ENCODE measurements at regions not wholly inside any gene's neighbourhood (a gene's known extent, or its start where the extent isn't known, plus 50 kb on each side); places are given as distances from the start of the nearest gene placed in this dataset.

DNA sequence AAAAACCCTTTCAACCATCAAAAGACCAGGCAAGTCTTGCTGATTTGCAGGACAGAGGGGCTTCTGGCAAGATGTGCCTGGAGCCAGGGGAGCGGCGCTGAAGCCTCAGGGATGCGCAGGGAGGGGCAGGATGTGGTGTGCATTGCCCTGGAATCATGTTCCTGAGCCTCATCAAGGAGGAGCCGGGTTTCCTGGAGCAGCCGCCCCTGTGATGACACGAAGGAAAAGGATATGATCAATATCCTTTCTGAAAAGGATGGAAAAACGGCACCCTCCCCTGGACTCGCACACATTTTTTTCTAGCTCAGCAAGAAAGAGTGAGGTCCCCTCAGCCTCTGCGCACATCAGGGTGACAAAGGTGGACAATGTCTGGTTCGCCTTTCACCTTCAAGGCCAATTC, 173.1 kb upstream of the SSTR4 start:
- no peak overlapping the region for H3K9ac ChIP-seq (ENCODE audit: low read depth in 1 of 2, low read length in 2 of 2)
- no peaks in the 10 kb centered on the region for H3K4me1 ChIP-seq (ENCODE audit: control insufficient read depth in 4 of 4, insufficient read depth in 4 of 4, low read length in 3 of 4)
- no peak for DNase-seq (ENCODE audit: low spot score)
- peaks cover 0 to 3% (median under 1%) of the 10 kb centered on the region in 4 donors for H3K27me3 ChIP-seq (ENCODE audit: control insufficient read depth in 4 of 4, insufficient read depth in 4 of 4, low read length in 3 of 4)
- no peaks in the 10 kb centered on the region for H3K36me3 ChIP-seq (ENCODE audit: control insufficient read depth in 4 of 4, insufficient read depth in 3 of 4, low read depth in 1 of 4, low read length in 3 of 4)
- TF ChIP-seq, protein P1, sequence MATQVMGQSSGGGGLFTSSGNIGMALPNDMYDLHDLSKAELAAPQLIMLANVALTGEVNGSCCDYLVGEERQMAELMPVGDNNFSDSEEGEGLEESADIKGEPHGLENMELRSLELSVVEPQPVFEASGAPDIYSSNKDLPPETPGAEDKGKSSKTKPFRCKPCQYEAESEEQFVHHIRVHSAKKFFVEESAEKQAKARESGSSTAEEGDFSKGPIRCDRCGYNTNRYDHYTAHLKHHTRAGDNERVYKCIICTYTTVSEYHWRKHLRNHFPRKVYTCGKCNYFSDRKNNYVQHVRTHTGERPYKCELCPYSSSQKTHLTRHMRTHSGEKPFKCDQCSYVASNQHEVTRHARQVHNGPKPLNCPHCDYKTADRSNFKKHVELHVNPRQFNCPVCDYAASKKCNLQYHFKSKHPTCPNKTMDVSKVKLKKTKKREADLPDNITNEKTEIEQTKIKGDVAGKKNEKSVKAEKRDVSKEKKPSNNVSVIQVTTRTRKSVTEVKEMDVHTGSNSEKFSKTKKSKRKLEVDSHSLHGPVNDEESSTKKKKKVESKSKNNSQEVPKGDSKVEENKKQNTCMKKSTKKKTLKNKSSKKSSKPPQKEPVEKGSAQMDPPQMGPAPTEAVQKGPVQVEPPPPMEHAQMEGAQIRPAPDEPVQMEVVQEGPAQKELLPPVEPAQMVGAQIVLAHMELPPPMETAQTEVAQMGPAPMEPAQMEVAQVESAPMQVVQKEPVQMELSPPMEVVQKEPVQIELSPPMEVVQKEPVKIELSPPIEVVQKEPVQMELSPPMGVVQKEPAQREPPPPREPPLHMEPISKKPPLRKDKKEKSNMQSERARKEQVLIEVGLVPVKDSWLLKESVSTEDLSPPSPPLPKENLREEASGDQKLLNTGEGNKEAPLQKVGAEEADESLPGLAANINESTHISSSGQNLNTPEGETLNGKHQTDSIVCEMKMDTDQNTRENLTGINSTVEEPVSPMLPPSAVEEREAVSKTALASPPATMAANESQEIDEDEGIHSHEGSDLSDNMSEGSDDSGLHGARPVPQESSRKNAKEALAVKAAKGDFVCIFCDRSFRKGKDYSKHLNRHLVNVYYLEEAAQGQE (IDR thresholded peaks at IDR 0.05): no peak
- TF ChIP-seq NR2F2 (IDR thresholded peaks at IDR 0.05) (peak; percentile 42), SP1 (IDR thresholded peaks at IDR 0.05) (peak; percentile 11)
- TF ChIP-seq, protein P2, sequence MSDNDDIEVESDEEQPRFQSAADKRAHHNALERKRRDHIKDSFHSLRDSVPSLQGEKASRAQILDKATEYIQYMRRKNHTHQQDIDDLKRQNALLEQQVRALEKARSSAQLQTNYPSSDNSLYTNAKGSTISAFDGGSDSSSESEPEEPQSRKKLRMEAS (IDR thresholded peaks at IDR 0.05): no peak
- no peaks in the 10 kb centered on the region for H3K9me3 ChIP-seq (ENCODE audit: control insufficient read depth in 4 of 4, low read length in 3 of 4)
- no peak overlapping the region for H3K27ac ChIP-seq (ENCODE audit: low read depth in 1 of 2, low read length in 2 of 2)
- WGBS: 69% methylated on average over 10 of the region's 10 CpGs
- no peak overlapping the region for H3K4me3 ChIP-seq (ENCODE audit: low read depth in 1 of 3, low read length in 3 of 3)

DNA sequence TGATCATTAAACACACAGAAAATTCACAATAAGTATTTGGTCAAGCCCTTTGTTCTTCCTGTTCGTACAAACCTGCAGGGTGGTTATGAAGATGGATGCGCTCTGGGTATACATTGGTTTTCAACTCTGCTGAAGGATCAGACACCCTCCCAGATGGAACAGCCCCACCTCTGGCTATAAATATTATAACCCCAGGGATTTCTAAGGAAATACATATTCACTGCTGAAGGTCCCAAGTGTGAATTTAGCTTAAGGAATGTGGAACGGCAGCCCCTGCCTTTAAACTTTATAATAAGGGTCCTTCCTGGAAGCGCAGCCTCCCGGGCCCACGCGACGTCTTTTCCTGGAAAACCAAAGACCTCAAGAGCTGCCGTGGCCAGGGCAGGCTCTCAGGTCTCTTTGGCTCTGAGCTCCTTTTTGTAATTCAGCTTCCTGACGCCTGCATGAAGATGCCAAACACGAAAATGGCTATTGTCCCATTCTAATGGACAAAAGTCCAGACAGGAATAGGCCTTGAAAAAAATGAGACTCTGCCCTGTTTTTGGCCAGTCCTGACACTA, 172.4 kb upstream of the SSTR4 start:
- H3K27me3 ChIP-seq (ENCODE audit: control insufficient read depth in 4 of 4, insufficient read depth in 4 of 4, low read length in 3 of 4): peaks cover 0 to 3% (median 1%) of the 10 kb centered on the region in 4 donors
- no peak overlapping the region for H3K9ac ChIP-seq (ENCODE audit: low read depth in 1 of 2, low read length in 2 of 2)
- no peak overlapping the region for H3K27ac ChIP-seq (ENCODE audit: low read depth in 1 of 2, low read length in 2 of 2)
- TF ChIP-seq TAF1 (conservative IDR thresholded peaks at IDR 0.05): no peak
- TF ChIP-seq EGR1 (IDR thresholded peaks at IDR 0.05; ENCODE audit: low read depth in 2 of 2): no peak
- TF ChIP-seq RAD21 (IDR thresholded peaks at IDR 0.05): no peak
- no peak for TF ChIP-seq JUND (IDR thresholded peaks at IDR 0.05)
- TF ChIP-seq, protein P2 (IDR thresholded peaks at IDR 0.05): no peak
- no peak for TF ChIP-seq GABPA (IDR thresholded peaks at IDR 0.05 in 1 of 2, conservative IDR thresholded peaks at IDR 0.05 in 1 of 2)
- no peak for TF ChIP-seq NR2F2 (IDR thresholded peaks at IDR 0.05)
- no peak for TF ChIP-seq HNF4A (conservative IDR thresholded peaks at IDR 0.05)
- no peak for TF ChIP-seq HNF4G (IDR thresholded peaks at IDR 0.05)
- TF ChIP-seq, protein P3, sequence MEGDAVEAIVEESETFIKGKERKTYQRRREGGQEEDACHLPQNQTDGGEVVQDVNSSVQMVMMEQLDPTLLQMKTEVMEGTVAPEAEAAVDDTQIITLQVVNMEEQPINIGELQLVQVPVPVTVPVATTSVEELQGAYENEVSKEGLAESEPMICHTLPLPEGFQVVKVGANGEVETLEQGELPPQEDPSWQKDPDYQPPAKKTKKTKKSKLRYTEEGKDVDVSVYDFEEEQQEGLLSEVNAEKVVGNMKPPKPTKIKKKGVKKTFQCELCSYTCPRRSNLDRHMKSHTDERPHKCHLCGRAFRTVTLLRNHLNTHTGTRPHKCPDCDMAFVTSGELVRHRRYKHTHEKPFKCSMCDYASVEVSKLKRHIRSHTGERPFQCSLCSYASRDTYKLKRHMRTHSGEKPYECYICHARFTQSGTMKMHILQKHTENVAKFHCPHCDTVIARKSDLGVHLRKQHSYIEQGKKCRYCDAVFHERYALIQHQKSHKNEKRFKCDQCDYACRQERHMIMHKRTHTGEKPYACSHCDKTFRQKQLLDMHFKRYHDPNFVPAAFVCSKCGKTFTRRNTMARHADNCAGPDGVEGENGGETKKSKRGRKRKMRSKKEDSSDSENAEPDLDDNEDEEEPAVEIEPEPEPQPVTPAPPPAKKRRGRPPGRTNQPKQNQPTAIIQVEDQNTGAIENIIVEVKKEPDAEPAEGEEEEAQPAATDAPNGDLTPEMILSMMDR (IDR thresholded peaks at IDR 0.05; ENCODE audit: low read depth, low read length, missing input control): no peak
- no peak for TF ChIP-seq FOXA1 (IDR thresholded peaks at IDR 0.05)
- TF ChIP-seq YY1 (IDR thresholded peaks at IDR 0.05): no peak
- TF ChIP-seq, protein P1 (IDR thresholded peaks at IDR 0.05): no peak
- TF ChIP-seq ATF3 (IDR thresholded peaks at IDR 0.05): no peak
- no peak for TF ChIP-seq SP1 (IDR thresholded peaks at IDR 0.05)
- H3K4me1 ChIP-seq (ENCODE audit: control insufficient read depth in 4 of 4, insufficient read depth in 4 of 4, low read length in 3 of 4): no peaks in the 10 kb centered on the region
- DNase-seq (ENCODE audit: low spot score): no peak
- H3K9me3 ChIP-seq (ENCODE audit: control insufficient read depth in 4 of 4, low read length in 3 of 4): no peaks in the 10 kb centered on the region
- no peaks in the 10 kb centered on the region for H3K36me3 ChIP-seq (ENCODE audit: control insufficient read depth in 4 of 4, insufficient read depth in 3 of 4, low read depth in 1 of 4, low read length in 3 of 4)
- H3K4me3 ChIP-seq (ENCODE audit: low read depth in 1 of 3, low read length in 3 of 3): no peak overlapping the region
- 78% methylated on average over 11 of the region's 11 CpGs for WGBS
